DOHH2 (cell line): ENCODE measurements at regions not wholly inside any gene's neighbourhood (a gene's known extent, or its start where the extent isn't known, plus 50 kb on each side); places are given as distances from the start of the nearest gene placed in this dataset.

Experiments used
- H3F3A ChIP-seq: fragments of 200-600 bp; sonication (generic), shearing (Covaris generic); 2 replicates; pipeline ENCODE4 v1.6.0; 2016; ENCODE audit warnings: antibody characterized with exemption, mild to moderate bottlenecking; ENCODE audit not compliant: control insufficient read depth, insufficient read depth
- H3K27ac ChIP-seq: fragments of 200-600 bp; sonication (generic); 2 replicates; pipeline ENCODE4 v1.5.1; 2014; ENCODE audit warnings: low read depth, mild to moderate bottlenecking, low read length, moderate library complexity
- H3K27me3 ChIP-seq: fragments of 200-600 bp; sonication (generic); 2 replicates; pipeline ENCODE4 v1.6.1; 2014; ENCODE audit warnings: mild to moderate bottlenecking, low read length, mixed read lengths; ENCODE audit not compliant: control insufficient read depth
- H3K36me3 ChIP-seq: fragments of 200-600 bp; sonication (generic); 2 replicates; pipeline ENCODE4 v1.6.1; 2014; ENCODE audit warnings: mild to moderate bottlenecking, low read length, moderate library complexity, mixed read lengths; ENCODE audit not compliant: control insufficient read depth
- H3K4me1 ChIP-seq: fragments of 200-600 bp; sonication (generic); 2 replicates; pipeline ENCODE4 v1.6.1; 2014; ENCODE audit warnings: mild to moderate bottlenecking, low read length, mixed read lengths; ENCODE audit not compliant: control insufficient read depth
- H3K4me2 ChIP-seq: fragments of 200-600 bp; sonication (generic); 2 replicates; pipeline ENCODE4 v1.6.0; 2014; ENCODE audit warnings: mild to moderate bottlenecking, low read length, moderate library complexity
- H3K4me3 ChIP-seq: fragments of 200-600 bp; sonication (generic); 2 replicates; pipeline ENCODE4 v1.5.1; 2014; ENCODE audit warnings: mild to moderate bottlenecking, low read length, mixed read lengths
- H3K79me2 ChIP-seq: fragments of 200-600 bp; sonication (generic); 2 replicates; pipeline ENCODE4 v1.6.1; 2014; ENCODE audit warnings: mild to moderate bottlenecking, low read length, mixed read lengths; ENCODE audit not compliant: control insufficient read depth
- H3K9me2 ChIP-seq: fragments of 200-600 bp; sonication (generic); replicated peaks from 2 replicates; pipeline ENCODE4 v1.6.1; 2014; ENCODE audit warnings: mild to moderate bottlenecking, low read length, mixed read lengths; ENCODE audit not compliant: control insufficient read depth
- H3K9me3 ChIP-seq: fragments of 200-600 bp; sonication (generic); 2 replicates; pipeline ENCODE4 v1.6.1; 2014; ENCODE audit warnings: antibody characterized with exemption, low read length, mixed read lengths; ENCODE audit not compliant: control insufficient read depth, insufficient read depth
- H4K20me1 ChIP-seq: fragments of 200-600 bp; sonication (generic); 2 replicates; pipeline ENCODE4 v1.6.0; 2014; ENCODE audit warnings: low read depth, mild to moderate bottlenecking, antibody characterized with exemption, low read length, moderate library complexity; ENCODE audit not compliant: control insufficient read depth, insufficient read depth
- CTCF ChIP-seq: fragments of 200-600 bp; sonication (generic); IDR thresholded peaks from one replicate; pipeline ENCODE4 v1.5.1; 2014; ENCODE audit warnings: antibody characterized with exemption, mild to moderate bottlenecking, low read depth, low read length; ENCODE audit not compliant: poor library complexity, severe bottlenecking
- EZH2phosphoT487 ChIP-seq: fragments of 200-600 bp; sonication (generic); IDR thresholded peaks from 2 replicates; pipeline ENCODE4 v1.6.1; 2017; ENCODE audit warnings: borderline replicate concordance, mild to moderate bottlenecking, antibody characterized with exemption, low read length, moderate library complexity, mixed read lengths

GRCh38 chr4:34893382-34893781, 1350.9 kb downstream of the ARAP2 start:
- H3K79me2 ChIP-seq: no peaks in the 10 kb centered on the region
- H3K27ac ChIP-seq: no peak overlapping the region
- H3F3A ChIP-seq: no peaks in the 10 kb centered on the region
- no peak overlapping the region for H3K4me3 ChIP-seq
- H3K27me3 ChIP-seq: no peaks in the 10 kb centered on the region
- H3K9me2 ChIP-seq: no peaks in the 10 kb centered on the region
- no peak for TF ChIP-seq CTCF
- TF ChIP-seq EZH2phosphoT487: no peak
- no peak overlapping the region for H3K4me2 ChIP-seq
- no peaks in the 10 kb centered on the region for H3K36me3 ChIP-seq
- H3K9me3 ChIP-seq: no peaks in the 10 kb centered on the region
- no peaks in the 10 kb centered on the region for H4K20me1 ChIP-seq
- H3K4me1 ChIP-seq: no peaks in the 10 kb centered on the region

GRCh38 chr4:34920032-34920431, 1324.3 kb downstream of the ARAP2 start:
- Histone ChIP-seq H3K36me3 (no peaks in the 10 kb centered on the region), H3K4me3 (no peak overlapping the region), H3K27ac (no peak overlapping the region), H3F3A (no peaks in the 10 kb centered on the region), H3K4me2 (no peak overlapping the region), H3K9me2 (no peaks in the 10 kb centered on the region), H4K20me1 (no peaks in the 10 kb centered on the region), H3K79me2 (no peaks in the 10 kb centered on the region), H3K4me1 (no peaks in the 10 kb centered on the region), H3K27me3 (no peaks in the 10 kb centered on the region), H3K9me3 (no peaks in the 10 kb centered on the region)
- TF ChIP-seq EZH2phosphoT487 (no peak), CTCF (no peak)

- Histone ChIP-seq H4K20me1 (no peaks in the 10 kb centered on the region), H3K9me3 (no peaks in the 10 kb centered on the region), H3K36me3 (no peaks in the 10 kb centered on the region), H3K4me3 (no peak overlapping the region), H3K4me2 (no peak overlapping the region), H3K27ac (no peak overlapping the region), H3K9me2 (no peaks in the 10 kb centered on the region), H3K27me3 (no peaks in the 10 kb centered on the region), H3K4me1 (no peaks in the 10 kb centered on the region), H3F3A (no peaks in the 10 kb centered on the region), H3K79me2 (no peaks in the 10 kb centered on the region)
- TF ChIP-seq EZH2phosphoT487: no peak
Observed at GRCh38 chr4:34921391-34921790, 1322.9 kb downstream of the ARAP2 start.

- H3K36me3 ChIP-seq: no peaks in the 10 kb centered on the region
- H3K27ac ChIP-seq: no peak overlapping the region
- no peaks in the 10 kb centered on the region for H3F3A ChIP-seq
- no peaks in the 10 kb centered on the region for H4K20me1 ChIP-seq
- no peak overlapping the region for H3K4me2 ChIP-seq
- no peaks in the 10 kb centered on the region for H3K79me2 ChIP-seq
- no peaks in the 10 kb centered on the region for H3K4me1 ChIP-seq
- H3K27me3 ChIP-seq: no peaks in the 10 kb centered on the region
- TF ChIP-seq EZH2phosphoT487: no peak
- TF ChIP-seq CTCF: no peak
- H3K4me3 ChIP-seq: no peak overlapping the region
- no peaks in the 10 kb centered on the region for H3K9me3 ChIP-seq
- H3K9me2 ChIP-seq: no peaks in the 10 kb centered on the region
Observed at GRCh38 chr4:34922325-34922724, 1322.0 kb downstream of the ARAP2 start.
